H9 (cell line): ENCODE measurements at regions not wholly inside any gene's neighbourhood (a gene's known extent, or its start where the extent isn't known, plus 50 kb on each side); places are given as distances from the start of the nearest gene placed in this dataset.

ENCODE experiments used
- DNase-seq: peaks from one replicate; pipeline ENCODE4 v3.0.0-alpha.2; 2017
- H2AFZ ChIP-seq: one replicate; pipeline ENCODE4 v1.6.1; 2013; ENCODE audit warnings: mild to moderate bottlenecking, low read length, control low read depth, moderate library complexity
- H2AK5ac ChIP-seq: 2 replicates; pipeline ENCODE4 v1.6.1; 2013; ENCODE audit warnings: low read length, control low read depth, mixed read lengths; ENCODE audit not compliant: insufficient read length
- H2BK120ac ChIP-seq: one replicate; pipeline ENCODE4 v1.6.1; 2013; ENCODE audit warnings: low read depth, mild to moderate bottlenecking, low read length, control low read depth, inconsistent platforms; ENCODE audit not compliant: poor library complexity, severe bottlenecking
- H2BK12ac ChIP-seq: 2 replicates; pipeline ENCODE4 v1.6.1; 2013; ENCODE audit warnings: low read length, control low read depth, mixed read lengths, low read depth; ENCODE audit not compliant: insufficient read length
- H2BK15ac ChIP-seq: 2 replicates; pipeline ENCODE4 v1.6.1; 2013; ENCODE audit warnings: low read depth, low read length, control low read depth
- H2BK20ac ChIP-seq: one replicate; pipeline ENCODE4 v1.6.1; 2013; ENCODE audit warnings: low read depth, mild to moderate bottlenecking, low read length, control low read depth, inconsistent platforms; ENCODE audit not compliant: poor library complexity, severe bottlenecking
- H2BK5ac ChIP-seq: 2 replicates; pipeline ENCODE4 v1.6.1; 2013; ENCODE audit warnings: low read length, control low read depth, mixed read lengths; ENCODE audit not compliant: insufficient read length
- H3K14ac ChIP-seq: 2 replicates; pipeline ENCODE4 v1.6.1; 2013; ENCODE audit warnings: low read length, control low read depth; ENCODE audit not compliant: insufficient read depth
- H3K18ac ChIP-seq: 2 replicates; pipeline ENCODE4 v1.6.1; 2013; ENCODE audit warnings: low read depth, mild to moderate bottlenecking, mixed read lengths, low read length, control low read depth; ENCODE audit not compliant: insufficient read length
- H3K23ac ChIP-seq: 2 replicates; pipeline ENCODE4 v1.6.1; 2013; ENCODE audit warnings: low read length, control low read depth, mixed read lengths, low read depth; ENCODE audit not compliant: insufficient read length
- H3K23me2 ChIP-seq: 2 replicates; pipeline ENCODE4 v1.6.1; 2013; ENCODE audit warnings: low read depth, mild to moderate bottlenecking, mixed read lengths, low read length, control low read depth; ENCODE audit not compliant: insufficient read length, poor library complexity, severe bottlenecking
- H3K27ac ChIP-seq: 2 replicates; pipeline ENCODE4 v1.5.1; 2013; ENCODE audit warnings: low read length, control low read depth, mixed read lengths, low read depth; ENCODE audit not compliant: insufficient read length
- H3K27me3 ChIP-seq: 2 replicates; pipeline ENCODE4 v1.6.1; 2013; ENCODE audit warnings: low read length, control low read depth, inconsistent platforms; ENCODE audit not compliant: insufficient read depth
- H3K4ac ChIP-seq: 2 replicates; pipeline ENCODE4 v1.6.1; 2013; ENCODE audit warnings: low read depth, mild to moderate bottlenecking, control low read depth, inconsistent platforms, low read length, moderate library complexity
- H3K4me1 ChIP-seq: 2 replicates; pipeline ENCODE4 v1.6.1; 2013; ENCODE audit warnings: low read length, control low read depth, inconsistent platforms; ENCODE audit not compliant: insufficient read depth
- H3K4me2 ChIP-seq: 2 replicates; pipeline ENCODE4 v1.6.1; 2013; ENCODE audit warnings: low read length, control low read depth, mixed read lengths; ENCODE audit not compliant: insufficient read length, insufficient read depth
- H3K56ac ChIP-seq: 2 replicates; pipeline ENCODE4 v1.6.1; 2013; ENCODE audit warnings: low read depth, mild to moderate bottlenecking, mixed read lengths, low read length, control low read depth; ENCODE audit not compliant: insufficient read length
- H3K79me1 ChIP-seq: 2 replicates; pipeline ENCODE4 v1.6.1; 2013; ENCODE audit warnings: low read depth, mild to moderate bottlenecking, moderate library complexity, low read length, control low read depth, inconsistent platforms; ENCODE audit not compliant: insufficient read depth, poor library complexity, severe bottlenecking
- H3K79me2 ChIP-seq: 2 replicates; pipeline ENCODE4 v1.6.1; 2013; ENCODE audit warnings: low read length, control low read depth, inconsistent platforms; ENCODE audit not compliant: insufficient read depth
- H3K9ac ChIP-seq: 2 replicates; pipeline ENCODE4 v1.6.1; 2013; ENCODE audit warnings: low read length, control low read depth, mixed read lengths; ENCODE audit not compliant: insufficient read length; ENCODE audit errors: extremely low read depth
- H3K9me3 ChIP-seq: one replicate; pipeline ENCODE4 v1.6.1; 2013; ENCODE audit warnings: low read depth, low read length, inconsistent platforms; ENCODE audit not compliant: control insufficient read depth
- H3T11ph ChIP-seq: one replicate; pipeline ENCODE4 v1.6.1; 2013; ENCODE audit warnings: mild to moderate bottlenecking, low read length, control low read depth, inconsistent platforms
- H4K20me1 ChIP-seq: one replicate; pipeline ENCODE4 v1.6.1; 2013; ENCODE audit not compliant: control insufficient read depth, insufficient read length, insufficient read depth
- H4K5ac ChIP-seq: 2 replicates; pipeline ENCODE4 v1.6.1; 2013; ENCODE audit warnings: low read depth, mild to moderate bottlenecking, mixed read lengths, low read length, control low read depth; ENCODE audit not compliant: insufficient read length
- H4K8ac ChIP-seq: replicated peaks from 2 replicates; pipeline ENCODE4 v1.6.1; 2013; ENCODE audit warnings: low read length, control low read depth, mixed read lengths, low read depth; ENCODE audit not compliant: insufficient read length
- H4K91ac ChIP-seq: 2 replicates; pipeline ENCODE4 v1.6.1; 2013; ENCODE audit warnings: low read depth, mild to moderate bottlenecking, moderate library complexity, mixed read lengths, low read length, control low read depth; ENCODE audit not compliant: insufficient read length
- H3K27ac Mint-ChIP-seq, 3 experiments: 2 replicates in 2 of 3; 3 replicates in 1 of 3; pipeline ENCODE4 v1.8.0; 2020 to 2021; ENCODE audit warnings: mixed read lengths in 3 of 3, mild to moderate bottlenecking in 1 of 3, moderate library complexity in 1 of 3
- H3K27me3 Mint-ChIP-seq: 2 replicates; pipeline ENCODE4 v1.8.0; 2021; ENCODE audit warnings: low read depth, mild to moderate bottlenecking, moderate library complexity, mixed read lengths
- H3K36me3 Mint-ChIP-seq, 3 experiments: 2 replicates in 2 of 3; 3 replicates in 1 of 3; pipeline ENCODE4 v1.8.0; 2020 to 2021; ENCODE audit warnings: low read depth in 3 of 3, mixed read lengths in 3 of 3; ENCODE audit not compliant: insufficient read depth in 1 of 3
- H3K4me1 Mint-ChIP-seq, 2 experiments: 2 replicates each; pipeline ENCODE4 v1.8.0; 2020; ENCODE audit warnings: mixed read lengths in 2 of 2
- H3K4me3 Mint-ChIP-seq, 2 experiments: 2 replicates in 1 of 2; 3 replicates in 1 of 2; pipeline ENCODE4 v1.8.0; 2020 to 2021; ENCODE audit warnings: mild to moderate bottlenecking in 2 of 2, mixed read lengths in 2 of 2, moderate library complexity in 1 of 2
- H3K9me3 Mint-ChIP-seq, 2 experiments: 2 replicates in 1 of 2; 3 replicates in 1 of 2; pipeline ENCODE4 v1.8.0; 2020; ENCODE audit warnings: mild to moderate bottlenecking in 2 of 2, mixed read lengths in 2 of 2, moderate library complexity in 1 of 2
- WGBS: extraction: QIAGEN DNeasy Blood & Tissue Kit; methylation state at CpG from one replicate; pipeline ENCODE4 v1.1.7; 2013; ENCODE audit warnings: missing lambda C conversion rate, low lambda C conversion rate, mixed read lengths; ENCODE audit not compliant: insufficient read length; ENCODE audit errors: extremely low coverage; 5-methylcytosine and 5-hydroxymethylcytosine counted together
- TF ChIP-seq, protein P1 (sequence below): fragments of 200-600 bp; sonication (generic); conservative IDR thresholded peaks from 3 replicates; pipeline ENCODE4 v1.8.0; 2021; ENCODE audit warnings: antibody characterized with exemption, mild to moderate bottlenecking

DNA sequence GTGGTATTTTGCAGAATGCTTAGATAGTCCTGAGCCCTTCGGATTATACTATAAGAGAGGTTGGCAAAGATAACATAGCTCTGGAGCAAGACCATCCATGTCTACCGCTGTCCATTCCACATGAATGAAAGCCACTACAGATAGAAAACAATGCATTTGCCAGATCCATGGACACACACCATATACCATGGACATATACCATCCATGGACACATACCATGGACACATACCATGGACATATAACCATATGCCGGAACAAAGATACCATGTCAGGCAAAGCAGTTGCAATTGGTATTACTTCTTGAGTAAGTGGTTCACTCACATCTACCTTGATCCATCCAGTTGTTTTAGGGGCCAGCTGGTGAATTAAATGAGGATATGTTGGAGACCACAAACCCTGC, 53.2 kb upstream of the ATP6AP2 start:
- Histone ChIP-seq H4K91ac (no peak overlapping the region), H3K79me1 (no peaks in the 10 kb centered on the region), H3K56ac (no peak overlapping the region), H3K27me3 (no peaks in the 10 kb centered on the region), H2BK5ac (no peak overlapping the region), H3K14ac (no peak overlapping the region), H3K9ac (no peak overlapping the region), H2AFZ (no peak overlapping the region), H3K4ac (no peak overlapping the region), H2BK20ac (no peak overlapping the region), H2AK5ac (no peak overlapping the region), H2BK120ac (no peak overlapping the region), H3K23ac (no peak overlapping the region), H3K79me2 (no peaks in the 10 kb centered on the region), H3K4me1 (peaks cover 2% of the 10 kb centered on the region; the same call in 1 of the 2 replicates), H3T11ph (no peak overlapping the region), H3K18ac (no peak overlapping the region), H4K5ac (no peak overlapping the region), H3K9me3 (no peaks in the 10 kb centered on the region), H4K8ac (no peak overlapping the region), H3K23me2 (no peaks in the 10 kb centered on the region), H3K27ac (no peak overlapping the region), H4K20me1 (no peaks in the 10 kb centered on the region), H3K4me2 (no peak overlapping the region), H2BK15ac (no peak overlapping the region), H2BK12ac (no peak overlapping the region)
- no peak overlapping the region for H3K27ac Mint-ChIP-seq
- no peaks in the 10 kb centered on the region; a peak in 1 of 7 replicates for H3K36me3 Mint-ChIP-seq
- no peak for DNase-seq
- H3K4me3 Mint-ChIP-seq: no peak overlapping the region
- H3K4me1 Mint-ChIP-seq: peaks cover 7 to 10% of the 10 kb centered on the region in 2 experiments
- WGBS: no CpG with 5 or more reads among the region's 3 CpGs
- H3K27me3 Mint-ChIP-seq: peaks cover 2% of the 10 kb centered on the region; the same call in 1 of the 2 replicates
- H3K9me3 Mint-ChIP-seq: peaks cover 60 to 71% of the 10 kb centered on the region in 2 experiments
- TF ChIP-seq, protein P1, sequence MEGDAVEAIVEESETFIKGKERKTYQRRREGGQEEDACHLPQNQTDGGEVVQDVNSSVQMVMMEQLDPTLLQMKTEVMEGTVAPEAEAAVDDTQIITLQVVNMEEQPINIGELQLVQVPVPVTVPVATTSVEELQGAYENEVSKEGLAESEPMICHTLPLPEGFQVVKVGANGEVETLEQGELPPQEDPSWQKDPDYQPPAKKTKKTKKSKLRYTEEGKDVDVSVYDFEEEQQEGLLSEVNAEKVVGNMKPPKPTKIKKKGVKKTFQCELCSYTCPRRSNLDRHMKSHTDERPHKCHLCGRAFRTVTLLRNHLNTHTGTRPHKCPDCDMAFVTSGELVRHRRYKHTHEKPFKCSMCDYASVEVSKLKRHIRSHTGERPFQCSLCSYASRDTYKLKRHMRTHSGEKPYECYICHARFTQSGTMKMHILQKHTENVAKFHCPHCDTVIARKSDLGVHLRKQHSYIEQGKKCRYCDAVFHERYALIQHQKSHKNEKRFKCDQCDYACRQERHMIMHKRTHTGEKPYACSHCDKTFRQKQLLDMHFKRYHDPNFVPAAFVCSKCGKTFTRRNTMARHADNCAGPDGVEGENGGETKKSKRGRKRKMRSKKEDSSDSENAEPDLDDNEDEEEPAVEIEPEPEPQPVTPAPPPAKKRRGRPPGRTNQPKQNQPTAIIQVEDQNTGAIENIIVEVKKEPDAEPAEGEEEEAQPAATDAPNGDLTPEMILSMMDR: no peak
